ENCODE measurements at regions not wholly inside any gene's neighbourhood (a gene's known extent, or its start where the extent isn't known, plus 50 kb on each side); places are given as distances from the start of the nearest gene placed in this dataset.

DNA sequence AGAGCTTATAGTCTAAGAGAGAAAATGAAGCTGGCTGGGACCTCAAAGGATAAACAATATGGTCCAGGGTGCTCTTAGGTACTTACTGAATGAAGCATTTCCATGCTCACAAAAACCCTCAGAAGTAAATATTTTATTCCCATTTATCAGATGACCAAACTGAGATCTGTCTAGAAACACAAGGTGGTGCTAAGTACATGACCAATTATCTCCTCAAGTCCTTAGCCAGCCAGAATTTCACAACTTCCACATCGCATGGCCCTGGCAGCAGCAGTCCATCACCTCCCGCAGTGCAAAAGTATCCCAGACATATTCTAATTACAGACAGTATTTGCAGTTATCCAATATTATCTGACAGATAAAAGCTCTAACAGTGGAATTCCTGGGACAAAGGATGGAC, 321.7 kb upstream of the PROX1 start:
- BruUV-seq (replicated peaks), result no TSS peak
- Histone ChIP-seq H3K9me1 (ENCODE audit: insufficient read depth, low read length) (no peaks in the 10 kb centered on the region), H3K79me1 (ENCODE audit: low read depth in 1 of 2, low read length in 2 of 2) (no peaks in the 10 kb centered on the region), H2AK9ac (replicated peaks; ENCODE audit: low read depth, low read length, poor library complexity) (no peak overlapping the region), H3K4ac (ENCODE audit: low read depth, low read length) (no peak overlapping the region), H2AFZ (replicated peaks; ENCODE audit: low read length, poor library complexity) (no peak overlapping the region), H2AK5ac (ENCODE audit: low read depth, low read length) (no peak overlapping the region), H2BK5ac (ENCODE audit: low read depth, low read length, poor library complexity, severe bottlenecking) (no peak overlapping the region), H3K9ac (ENCODE audit: low read depth, low read length) (no peak overlapping the region), H3K9me3 (ENCODE audit: control insufficient read depth, insufficient read depth, low read length) (peaks cover 10% of the 10 kb centered on the region; the same call in 1 of the 2 replicates), H3K18ac (ENCODE audit: low read depth, low read length) (no peak overlapping the region), H3K4me3 (ENCODE audit: insufficient read depth, low read depth, low read length) (no peak overlapping the region), H3K36me3 (ENCODE audit: control insufficient read depth, insufficient read depth, low read length) (no peaks in the 10 kb centered on the region), H4K20me1 (ENCODE audit: insufficient read depth, low read length) (no peaks in the 10 kb centered on the region), H3K4me1 (ENCODE audit: control insufficient read depth, insufficient read depth, low read length) (no peaks in the 10 kb centered on the region), H3K27ac (ENCODE audit: insufficient read depth, low read length) (no peak overlapping the region), H2BK120ac (ENCODE audit: low read depth, low read length) (no peak overlapping the region), H3K14ac (replicated peaks; ENCODE audit: low read depth, low read length) (no peak overlapping the region), H3K27me3 (ENCODE audit: control insufficient read depth, insufficient read depth, low read length) (no peaks in the 10 kb centered on the region), H4K91ac (ENCODE audit: insufficient read depth, low read depth, low read length) (no peak overlapping the region), H3K56ac (ENCODE audit: extremely low read depth, insufficient read depth, low read length) (no peak overlapping the region), H3K4me2 (ENCODE audit: low read depth, low read length) (no peak overlapping the region), H2BK15ac (ENCODE audit: low read depth, low read length) (no peak overlapping the region), H4K8ac (ENCODE audit: low read depth in 2 of 2, low read length in 2 of 2) (no peak overlapping the region), H3K23ac (ENCODE audit: low read depth, low read length) (no peak overlapping the region), H4K5ac (ENCODE audit: low read depth, low read length) (no peak overlapping the region), H2BK20ac (ENCODE audit: low read depth, low read length) (no peak overlapping the region)
- in situ Hi-C loops (cut with MboI; ENCODE audit: low sequenced_read_pairs) (no loop called here), intact Hi-C loops (cut with micrococcal nuclease) (no loop called here), dilution Hi-C loops (cut with HindIII; ENCODE audit: low sequenced_read_pairs, unreplicated experiment) (no loop called here)
- TF ChIP-seq MXI1 (IDR thresholded peaks at IDR 0.05; ENCODE audit: borderline replicate concordance, low read depth, low read length) (no peak), RFX5 (IDR thresholded peaks at IDR 0.05; ENCODE audit: low read depth, low read length) (no peak), SMC3 (IDR thresholded peaks at IDR 0.05; ENCODE audit: low read depth, low read length) (no peak), NFE2L2 (IDR thresholded peaks at IDR 0.05; ENCODE audit: low read depth, low read length) (no peak), RCOR1 (IDR thresholded peaks at IDR 0.05; ENCODE audit: insufficient replicate concordance, low read length) (no peak), FOS (IDR thresholded peaks at IDR 0.05; ENCODE audit: low read depth, low read length) (no peak), RAD21 (IDR thresholded peaks at IDR 0.05; ENCODE audit: low read length) (no peak), BHLHE40 (IDR thresholded peaks at IDR 0.05; ENCODE audit: low read depth, low read length) (no peak), CEBPB (IDR thresholded peaks at IDR 0.05; ENCODE audit: low read depth, low read length) (no peak), MAZ (IDR thresholded peaks at IDR 0.05; ENCODE audit: borderline replicate concordance, low read depth, low read length) (no peak), POLR2A (IDR thresholded peaks at IDR 0.05; ENCODE audit: low read depth, low read length) (no peak), MAFK (IDR thresholded peaks at IDR 0.05; ENCODE audit: low read depth, low read length) (no peak), CHD1 (IDR thresholded peaks at IDR 0.05; ENCODE audit: low read depth, low read length) (no peak)
- TF ChIP-seq, protein P1, sequence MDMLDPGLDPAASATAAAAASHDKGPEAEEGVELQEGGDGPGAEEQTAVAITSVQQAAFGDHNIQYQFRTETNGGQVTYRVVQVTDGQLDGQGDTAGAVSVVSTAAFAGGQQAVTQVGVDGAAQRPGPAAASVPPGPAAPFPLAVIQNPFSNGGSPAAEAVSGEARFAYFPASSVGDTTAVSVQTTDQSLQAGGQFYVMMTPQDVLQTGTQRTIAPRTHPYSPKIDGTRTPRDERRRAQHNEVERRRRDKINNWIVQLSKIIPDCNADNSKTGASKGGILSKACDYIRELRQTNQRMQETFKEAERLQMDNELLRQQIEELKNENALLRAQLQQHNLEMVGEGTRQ (IDR thresholded peaks at IDR 0.05; ENCODE audit: low read depth, low read length), result no peak
- TF ChIP-seq, protein P2, sequence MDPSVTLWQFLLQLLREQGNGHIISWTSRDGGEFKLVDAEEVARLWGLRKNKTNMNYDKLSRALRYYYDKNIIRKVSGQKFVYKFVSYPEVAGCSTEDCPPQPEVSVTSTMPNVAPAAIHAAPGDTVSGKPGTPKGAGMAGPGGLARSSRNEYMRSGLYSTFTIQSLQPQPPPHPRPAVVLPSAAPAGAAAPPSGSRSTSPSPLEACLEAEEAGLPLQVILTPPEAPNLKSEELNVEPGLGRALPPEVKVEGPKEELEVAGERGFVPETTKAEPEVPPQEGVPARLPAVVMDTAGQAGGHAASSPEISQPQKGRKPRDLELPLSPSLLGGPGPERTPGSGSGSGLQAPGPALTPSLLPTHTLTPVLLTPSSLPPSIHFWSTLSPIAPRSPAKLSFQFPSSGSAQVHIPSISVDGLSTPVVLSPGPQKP (IDR thresholded peaks at IDR 0.05; ENCODE audit: borderline replicate concordance, low read depth, low read length), result no peak
- TF ChIP-seq, protein P3, sequence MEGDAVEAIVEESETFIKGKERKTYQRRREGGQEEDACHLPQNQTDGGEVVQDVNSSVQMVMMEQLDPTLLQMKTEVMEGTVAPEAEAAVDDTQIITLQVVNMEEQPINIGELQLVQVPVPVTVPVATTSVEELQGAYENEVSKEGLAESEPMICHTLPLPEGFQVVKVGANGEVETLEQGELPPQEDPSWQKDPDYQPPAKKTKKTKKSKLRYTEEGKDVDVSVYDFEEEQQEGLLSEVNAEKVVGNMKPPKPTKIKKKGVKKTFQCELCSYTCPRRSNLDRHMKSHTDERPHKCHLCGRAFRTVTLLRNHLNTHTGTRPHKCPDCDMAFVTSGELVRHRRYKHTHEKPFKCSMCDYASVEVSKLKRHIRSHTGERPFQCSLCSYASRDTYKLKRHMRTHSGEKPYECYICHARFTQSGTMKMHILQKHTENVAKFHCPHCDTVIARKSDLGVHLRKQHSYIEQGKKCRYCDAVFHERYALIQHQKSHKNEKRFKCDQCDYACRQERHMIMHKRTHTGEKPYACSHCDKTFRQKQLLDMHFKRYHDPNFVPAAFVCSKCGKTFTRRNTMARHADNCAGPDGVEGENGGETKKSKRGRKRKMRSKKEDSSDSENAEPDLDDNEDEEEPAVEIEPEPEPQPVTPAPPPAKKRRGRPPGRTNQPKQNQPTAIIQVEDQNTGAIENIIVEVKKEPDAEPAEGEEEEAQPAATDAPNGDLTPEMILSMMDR (conservative IDR thresholded peaks at IDR 0.05; ENCODE audit: low read depth, low read length), result no peak
- POLR2A ChIA-PET (ENCODE audit: unreplicated experiment), result no interaction called here
- no CpG with 5 or more reads among the region's 2 CpGs for WGBS, 2 experiments (ENCODE audit: extremely low coverage in 2 of 2, insufficient read length in 1 of 2)
- CTCF ChIA-PET, result no interaction called here
- DNase-seq (no peak), ATAC-seq (ENCODE audit: low read depth) (no peak)

All from IMR-90 (cell line).